ENCODE measurements at regions not wholly inside any gene's neighbourhood (a gene's known extent, or its start where the extent isn't known, plus 50 kb on each side); places are given as distances from the start of the nearest gene placed in this dataset.
"Not testable (repeated sequence)": the region's sequence is repeated elsewhere in the genome, so short reads cannot be mapped to it uniquely, and the experiment has no call there.

DNA sequence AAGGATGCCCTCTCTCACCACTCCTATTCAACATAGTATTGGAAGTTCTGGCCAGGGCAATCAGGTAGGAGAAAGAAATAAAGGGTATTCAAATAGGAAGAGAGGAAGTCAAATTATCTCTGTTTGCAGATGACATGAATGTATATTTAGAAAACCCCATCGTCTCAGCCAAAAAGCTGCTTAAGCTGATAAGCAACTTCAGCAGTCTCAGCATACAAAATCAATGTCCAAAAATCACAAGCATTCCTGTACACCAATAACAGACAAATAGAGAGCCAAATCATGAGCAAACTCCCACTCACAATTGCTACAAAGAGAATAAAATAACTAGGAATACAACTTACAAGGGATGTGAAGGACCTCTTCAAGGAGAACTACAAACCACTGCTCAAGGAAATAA is 184.6 kb downstream of the HACE1 start:
- TF ChIP-seq CTCF, POLR2A, POLR2AphosphoS5, EP300 (IDR thresholded peaks at IDR 0.05): not testable (repeated sequence)
